Tibial nerve (tissue), 4 donors: ENCODE measurements at regions not wholly inside any gene's neighbourhood (a gene's known extent, or its start where the extent isn't known, plus 50 kb on each side); places are given as distances from the start of the nearest gene placed in this dataset.
A peak's percentile ranks its signal among the peaks of the same experiment; 100 is the strongest.

Source experiments
- DNase-seq, 2 donors: peaks; one replicate each; pipeline ENCODE4 v3.0.0-alpha.2; 2019; ENCODE audit warnings: low spot score in 2 of 2
- H3K27ac ChIP-seq, 4 donors: fragments of 200-600 bp; sonication (generic) in 3 of 4; one replicate each; pipeline ENCODE4 v1.5.1; 2017 to 2019; ENCODE audit warnings: mild to moderate bottlenecking in 1 of 4
- H3K27me3 ChIP-seq, 2 donors: fragments of 200-600 bp; sonication (generic) in 1 of 2; one replicate each; pipeline versions ENCODE4 v1.5.1 to v1.6.0; 2017 to 2019
- H3K36me3 ChIP-seq, 3 donors: fragments of 200-600 bp; sonication (generic); one replicate each; pipeline ENCODE4 v1.5.1; 2018 to 2019
- H3K4me1 ChIP-seq, 4 donors: fragments of 200-600 bp; sonication (generic) in 3 of 4; one replicate each; pipeline ENCODE4 v1.5.1; 2017 to 2019
- H3K4me3 ChIP-seq, 4 donors: fragments of 200-600 bp; sonication (generic) in 3 of 4; one replicate each; pipeline ENCODE4 v1.5.1; 2017 to 2019; ENCODE audit warnings: mild to moderate bottlenecking in 1 of 4, moderate library complexity in 1 of 4
- H3K9me3 ChIP-seq, 4 donors: fragments of 200-600 bp; sonication (generic) in 3 of 4; one replicate each; pipeline ENCODE4 v1.5.1; 2017 to 2019
- EP300 ChIP-seq, 2 donors: sonication (generic); formaldehyde crosslinking; IDR thresholded peaks; one replicate each; pipeline ENCODE4 v1.6.1; 2017; ENCODE audit warnings: antibody characterized with exemption in 2 of 2, mild to moderate bottlenecking in 1 of 2
- POLR2A ChIP-seq, 2 donors: fragments of 450-650 bp; IDR thresholded peaks; one replicate each; pipeline ENCODE4 v1.6.1; 2017; ENCODE audit warnings: antibody characterized with exemption in 2 of 2, mild to moderate bottlenecking in 2 of 2, moderate library complexity in 2 of 2
- WGBS, 2 donors: methylation state at CpG; one replicate each; pipeline ENCODE4 v1.1.5; 2018; 5-methylcytosine and 5-hydroxymethylcytosine counted together
- TF ChIP-seq, protein P1 (sequence below), 5 experiments: fragments of 200-600 bp in 3 of 5; fragments of 450-650 bp in 2 of 5; sonication (generic) in 3 of 5; IDR thresholded peaks; one replicate each; pipeline ENCODE4 v1.5.1; 2016 to 2019; ENCODE audit warnings: antibody characterized with exemption in 5 of 5, mild to moderate bottlenecking in 3 of 5, moderate library complexity in 2 of 5

DNA sequence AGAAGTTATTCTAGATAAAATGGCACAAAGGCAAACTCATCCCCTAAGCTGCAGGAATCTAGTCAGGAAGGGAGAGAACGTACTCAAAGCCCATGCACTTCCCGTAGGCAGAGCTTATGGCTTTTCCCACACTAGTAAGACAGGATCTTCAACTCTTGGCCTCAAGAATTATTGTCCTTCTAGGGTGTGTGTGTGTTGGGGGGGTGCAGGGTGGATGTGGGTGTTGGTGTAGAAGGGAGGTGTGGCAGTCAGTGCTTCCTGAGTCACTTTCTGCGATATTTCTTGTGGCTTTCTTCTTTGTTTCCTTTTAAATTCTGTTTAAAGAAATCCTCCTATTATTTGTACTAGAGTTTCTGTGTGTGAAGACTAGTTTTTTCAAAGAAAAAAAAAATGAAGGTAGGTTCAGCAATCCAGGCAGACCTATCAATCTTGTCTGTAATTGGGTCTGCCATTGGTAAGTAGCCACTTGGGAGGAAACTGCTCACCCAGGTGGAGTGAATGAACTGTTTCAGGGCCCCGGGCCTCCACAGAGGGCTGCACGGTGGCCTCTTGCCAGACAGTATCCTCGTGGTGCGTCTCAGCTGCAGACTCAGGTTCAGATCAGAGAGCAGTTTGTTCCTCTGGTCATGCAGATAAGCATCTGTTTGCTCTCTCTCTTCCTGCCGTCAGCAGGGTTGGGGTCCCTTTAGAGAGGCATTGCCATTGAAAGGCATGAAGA, 131.9 kb downstream of the NPR3 start:
- no peaks in the 10 kb centered on the region for H3K27me3 ChIP-seq
- H3K27ac ChIP-seq: peak overlapping the region in 1 of 4 donors; percentile 34
- H3K4me1 ChIP-seq: no peaks in the 10 kb centered on the region
- 39 to 55% methylated on average over 8 of the region's 8 CpGs for WGBS, 2 donors
- H3K36me3 ChIP-seq: no peaks in the 10 kb centered on the region
- DNase-seq: no peak
- TF ChIP-seq POLR2A (IDR thresholded peaks at IDR 0.05) (no peak), EP300 (IDR thresholded peaks at IDR 0.05) (no peak)
- TF ChIP-seq, protein P1, sequence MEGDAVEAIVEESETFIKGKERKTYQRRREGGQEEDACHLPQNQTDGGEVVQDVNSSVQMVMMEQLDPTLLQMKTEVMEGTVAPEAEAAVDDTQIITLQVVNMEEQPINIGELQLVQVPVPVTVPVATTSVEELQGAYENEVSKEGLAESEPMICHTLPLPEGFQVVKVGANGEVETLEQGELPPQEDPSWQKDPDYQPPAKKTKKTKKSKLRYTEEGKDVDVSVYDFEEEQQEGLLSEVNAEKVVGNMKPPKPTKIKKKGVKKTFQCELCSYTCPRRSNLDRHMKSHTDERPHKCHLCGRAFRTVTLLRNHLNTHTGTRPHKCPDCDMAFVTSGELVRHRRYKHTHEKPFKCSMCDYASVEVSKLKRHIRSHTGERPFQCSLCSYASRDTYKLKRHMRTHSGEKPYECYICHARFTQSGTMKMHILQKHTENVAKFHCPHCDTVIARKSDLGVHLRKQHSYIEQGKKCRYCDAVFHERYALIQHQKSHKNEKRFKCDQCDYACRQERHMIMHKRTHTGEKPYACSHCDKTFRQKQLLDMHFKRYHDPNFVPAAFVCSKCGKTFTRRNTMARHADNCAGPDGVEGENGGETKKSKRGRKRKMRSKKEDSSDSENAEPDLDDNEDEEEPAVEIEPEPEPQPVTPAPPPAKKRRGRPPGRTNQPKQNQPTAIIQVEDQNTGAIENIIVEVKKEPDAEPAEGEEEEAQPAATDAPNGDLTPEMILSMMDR (IDR thresholded peaks at IDR 0.05): no peak
- H3K9me3 ChIP-seq: no peaks in the 10 kb centered on the region
- no peak overlapping the region for H3K4me3 ChIP-seq

DNA sequence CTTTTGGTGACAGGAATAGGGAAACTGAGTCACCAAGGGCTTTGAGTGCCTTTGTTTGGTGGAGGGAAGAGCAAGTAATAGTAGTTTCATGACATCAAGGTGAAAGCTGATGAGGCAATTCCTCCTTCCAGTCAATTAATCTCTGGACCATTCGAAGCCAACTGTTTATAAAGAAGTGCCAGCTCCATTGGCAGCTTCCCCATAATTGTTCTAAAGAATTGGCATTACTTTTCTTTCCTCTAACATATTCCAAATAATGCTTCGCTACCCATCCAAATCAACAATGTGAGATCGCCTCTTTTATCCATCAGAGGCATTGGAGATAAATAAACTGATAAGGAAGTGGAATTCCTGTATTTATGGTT, 132.4 kb downstream of the NPR3 start:
- no peak for TF ChIP-seq POLR2A (IDR thresholded peaks at IDR 0.05)
- TF ChIP-seq EP300 (IDR thresholded peaks at IDR 0.05): no peak
- TF ChIP-seq, protein P1 (IDR thresholded peaks at IDR 0.05): no peak
- Histone ChIP-seq H3K4me1 (no peaks in the 10 kb centered on the region), H3K27ac (peak overlapping the region in 1 of 4 donors; percentile 34), H3K9me3 (no peaks in the 10 kb centered on the region), H3K4me3 (no peak overlapping the region), H3K36me3 (no peaks in the 10 kb centered on the region), H3K27me3 (no peaks in the 10 kb centered on the region)
- 72 to 75% methylated on average over 3 of the region's 3 CpGs for WGBS, 2 donors
- no peak for DNase-seq

DNA sequence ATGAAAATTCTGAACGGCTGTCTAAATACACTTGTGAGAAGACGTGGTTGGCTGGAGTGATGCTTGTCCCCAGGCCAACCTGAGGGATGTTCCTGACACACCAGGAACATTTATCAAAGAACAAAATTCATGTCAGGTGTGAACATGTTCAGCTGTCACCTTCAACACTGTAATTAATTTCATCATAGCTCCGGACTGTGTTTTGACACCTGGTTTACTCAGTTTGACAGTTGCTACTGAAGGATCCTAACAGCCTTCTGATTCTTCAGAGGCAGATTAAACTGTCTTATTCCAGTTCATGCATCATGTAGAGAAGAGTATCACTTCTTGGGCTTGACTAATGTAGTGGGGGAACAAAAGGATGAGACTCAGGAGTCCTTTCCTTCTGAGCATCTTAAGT, 134.1 kb downstream of the NPR3 start:
- H3K9me3 ChIP-seq: no peaks in the 10 kb centered on the region
- WGBS, 2 donors: 78 to 85% methylated on average over 3 of the region's 3 CpGs

DNA sequence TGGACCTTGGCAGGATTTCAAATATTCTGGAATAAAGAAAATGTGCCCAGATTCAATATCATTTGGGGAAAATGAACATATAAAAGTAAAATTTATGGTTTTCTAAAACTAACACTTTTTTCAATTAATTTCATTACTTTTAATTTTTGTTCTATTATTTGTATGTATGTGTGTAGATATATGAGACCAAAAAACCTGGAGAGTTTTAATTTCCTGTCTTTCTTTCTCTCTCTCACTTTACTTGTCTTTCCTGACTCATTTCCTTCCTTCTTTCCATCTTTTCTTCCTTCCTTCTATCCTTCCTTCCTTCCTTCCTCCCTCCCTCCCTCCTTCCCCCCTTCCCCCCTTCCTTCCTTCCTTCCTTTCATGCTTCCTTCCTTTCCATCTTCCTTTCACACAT, 137.0 kb downstream of the NPR3 start:
- H3K27me3 ChIP-seq: no peaks in the 10 kb centered on the region
- no peak overlapping the region for H3K27ac ChIP-seq
- no peaks in the 10 kb centered on the region for H3K9me3 ChIP-seq
- no peak for TF ChIP-seq EP300 (IDR thresholded peaks at IDR 0.05)
- TF ChIP-seq, protein P1 (IDR thresholded peaks at IDR 0.05): no peak
- TF ChIP-seq POLR2A (IDR thresholded peaks at IDR 0.05): no peak
- H3K4me3 ChIP-seq: no peak overlapping the region
- no peaks in the 10 kb centered on the region for H3K36me3 ChIP-seq
- DNase-seq: no peak
- H3K4me1 ChIP-seq: peaks cover 0 to 12% (median 0%) of the 10 kb centered on the region in 4 donors

More for the DNA sequence above, 134.1 kb downstream of the NPR3 start:
- no peak for DNase-seq
- TF ChIP-seq, protein P1 (IDR thresholded peaks at IDR 0.05): no peak
- TF ChIP-seq EP300 (IDR thresholded peaks at IDR 0.05): no peak
- no peak for TF ChIP-seq POLR2A (IDR thresholded peaks at IDR 0.05)
- Histone ChIP-seq H3K27me3 (no peaks in the 10 kb centered on the region), H3K4me1 (no peaks in the 10 kb centered on the region), H3K4me3 (no peak overlapping the region), H3K36me3 (no peaks in the 10 kb centered on the region), H3K27ac (no peak overlapping the region)

DNA sequence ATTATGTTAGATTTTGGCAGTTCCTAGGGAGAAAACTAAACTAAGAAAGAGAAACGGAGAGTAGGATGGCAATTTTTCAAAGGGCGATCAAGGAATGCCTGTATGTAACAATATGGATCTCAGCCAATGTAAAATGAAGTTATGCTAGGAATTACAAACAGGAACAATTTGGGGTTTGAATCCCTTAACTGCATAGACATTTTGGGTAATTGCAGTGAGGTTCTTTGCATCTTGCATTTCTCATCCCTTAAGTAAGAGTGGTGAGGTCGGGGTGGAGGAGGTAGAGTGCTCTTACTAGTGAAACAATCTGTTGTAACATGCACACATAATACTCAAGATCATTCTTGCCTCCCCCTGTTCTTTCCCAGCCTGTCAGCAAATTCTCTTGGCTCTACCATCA, 137.6 kb downstream of the NPR3 start:
- H3K27ac ChIP-seq: no peak overlapping the region
- 31 to 35% methylated on average over 3 of the region's 3 CpGs for WGBS, 2 donors
- no peaks in the 10 kb centered on the region for H3K36me3 ChIP-seq
- H3K4me3 ChIP-seq: no peak overlapping the region
- TF ChIP-seq, protein P1 (IDR thresholded peaks at IDR 0.05): no peak
- TF ChIP-seq POLR2A (IDR thresholded peaks at IDR 0.05) (no peak), EP300 (IDR thresholded peaks at IDR 0.05) (no peak)
- no peaks in the 10 kb centered on the region for H3K9me3 ChIP-seq
- H3K4me1 ChIP-seq: peaks cover 0 to 12% (median 0%) of the 10 kb centered on the region in 4 donors
- no peak for DNase-seq
- no peaks in the 10 kb centered on the region for H3K27me3 ChIP-seq
